GM12891 (cell line): ENCODE measurements at regions not wholly inside any gene's neighbourhood (a gene's known extent, or its start where the extent isn't known, plus 50 kb on each side); places are given as distances from the start of the nearest gene placed in this dataset.

Experiments used
- PAX5 ChIP-seq: IDR thresholded peaks from 2 replicates; pipeline ENCODE4 v1.6.1; 2011; ENCODE audit warnings: low read length, moderate library complexity, mild to moderate bottlenecking; ENCODE audit not compliant: insufficient read depth, severe bottlenecking
- POLR2AphosphoS5 ChIP-seq: IDR thresholded peaks from 2 replicates; pipeline ENCODE4 v1.6.1; 2011; ENCODE audit warnings: low read depth, low read length, control low read depth
- POU2F2 ChIP-seq: IDR thresholded peaks from 2 replicates; pipeline ENCODE4 v1.6.1; 2011; ENCODE audit warnings: low read depth, mild to moderate bottlenecking, control low read depth, low read length, moderate library complexity
- SPI1 ChIP-seq: IDR thresholded peaks from 2 replicates; pipeline ENCODE4 v1.6.1; 2011; ENCODE audit warnings: low read depth, low read length, control low read depth
- TAF1 ChIP-seq: IDR thresholded peaks from 2 replicates; pipeline ENCODE4 v1.6.1; 2011; ENCODE audit warnings: low read depth, low read length, control low read depth

DNA sequence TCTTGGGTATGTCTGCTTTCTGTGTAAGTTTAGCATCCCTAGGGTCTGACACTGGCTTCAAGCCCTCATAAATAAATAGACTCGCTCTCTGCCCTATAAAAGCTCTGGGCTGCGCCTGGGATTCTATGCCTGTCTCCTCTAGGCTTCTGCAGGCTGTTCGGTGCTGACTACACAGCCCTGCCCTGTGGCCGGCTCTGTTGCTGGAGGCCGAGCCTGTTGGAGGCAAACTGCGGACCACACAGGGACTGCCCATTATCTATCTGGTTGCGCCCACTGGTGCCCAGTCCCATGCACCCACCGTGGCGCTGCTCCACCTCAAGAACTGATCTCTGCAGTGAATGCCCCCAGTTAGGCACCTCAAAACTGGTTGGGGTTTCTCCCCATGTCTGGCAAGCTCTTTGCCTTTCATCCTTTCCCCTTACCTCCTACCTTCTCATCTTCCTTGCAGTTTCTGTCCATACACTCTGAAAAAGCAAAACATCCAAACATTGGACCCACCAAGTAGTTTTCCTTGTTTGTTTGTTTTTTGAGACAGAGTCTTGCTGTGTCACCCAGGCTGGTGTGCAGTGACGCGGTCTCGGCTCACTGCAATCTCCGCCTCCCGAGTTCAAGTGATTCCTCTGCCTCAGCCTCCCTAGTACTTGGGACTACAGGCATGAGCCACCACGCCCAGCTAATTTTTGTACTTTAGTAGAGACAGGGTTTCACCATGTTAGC, 207.2 kb downstream of the ERCC6L2 start:
- TF ChIP-seq SPI1 (no peak), PAX5 (no peak), POLR2AphosphoS5 (no peak), TAF1 (no peak), POU2F2 (no peak)
